ENCODE measurements at regions not wholly inside any gene's neighbourhood (a gene's known extent, or its start where the extent isn't known, plus 50 kb on each side); places are given as distances from the start of the nearest gene placed in this dataset.

DNA sequence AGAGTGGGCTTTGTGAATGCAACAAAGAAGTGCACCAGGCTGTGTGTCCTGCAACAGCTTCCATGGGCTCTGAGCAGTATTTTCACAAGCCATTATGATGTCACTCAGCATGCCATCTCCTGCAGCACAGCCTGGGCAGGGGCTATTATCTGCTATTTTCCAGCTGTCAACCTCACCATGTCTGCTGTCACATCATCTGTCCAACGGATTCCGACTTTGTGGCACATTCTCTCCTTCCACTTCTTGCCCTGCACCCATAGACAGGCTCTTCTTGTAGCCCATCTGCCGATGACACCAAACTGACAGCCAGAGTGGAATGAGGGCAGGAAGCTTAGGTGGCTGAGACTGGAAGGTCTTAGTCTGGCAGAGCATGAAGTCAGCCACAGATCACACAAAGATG, 691.9 kb downstream of the NTRK3 start:
- WGBS (ENCODE audit: missing lambda C conversion rate), result 11% methylated on average over 3 of the region's 3 CpGs
- DNase-seq (ENCODE audit: low read depth in 1 of 2, low spot score in 1 of 2), result no peak
- no peaks in the 10 kb centered on the region for H3K4me1 ChIP-seq
- ChIA-PET POLR2A (no interaction called here), CTCF (no interaction called here)
- no peak overlapping the region for H3K4me3 ChIP-seq
- H3K27ac ChIP-seq, result no peak overlapping the region
- FAIRE-seq, result no peak
- no peak overlapping the region for H3K4me2 ChIP-seq
- no peak for TF ChIP-seq MAFK (IDR thresholded peaks at IDR 0.05; ENCODE audit: partially characterized antibody)
- TF ChIP-seq FOSL2 (IDR thresholded peaks at IDR 0.05), result no peak
- no peak for TF ChIP-seq FOSL2 (CRISPR knock-in tag; IDR thresholded peaks at IDR 0.05)
- no peak for ATAC-seq
- H3K9me3 ChIP-seq, result no peaks in the 10 kb centered on the region

DNA sequence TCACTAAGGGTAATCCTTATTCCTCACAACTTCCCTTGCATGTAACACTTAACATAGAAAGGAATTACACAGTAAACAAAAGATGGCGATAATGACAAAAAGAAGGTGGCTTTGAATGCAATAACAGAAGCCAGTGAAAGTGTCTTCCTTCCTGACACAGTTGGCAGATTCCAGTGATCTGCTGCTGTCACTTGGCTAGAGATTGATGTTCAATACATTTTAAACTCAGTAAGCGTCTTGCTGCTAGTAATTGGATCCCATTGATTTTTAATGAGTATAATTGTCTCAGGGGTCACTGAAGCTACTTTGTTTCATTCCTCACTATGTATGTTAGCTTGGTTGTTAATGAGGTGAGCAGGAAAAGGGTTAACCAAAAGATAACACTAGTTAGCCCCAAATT, 692.7 kb downstream of the NTRK3 start:
- POLR2A ChIA-PET, result no interaction called here
- TF ChIP-seq HOXA7 (CRISPR knock-in tag; IDR thresholded peaks at IDR 0.05) (no peak), FOSL2 (IDR thresholded peaks at IDR 0.05) (no peak), FOSL2 (CRISPR knock-in tag; IDR thresholded peaks at IDR 0.05) (no peak), CEBPB (IDR thresholded peaks at IDR 0.05) (no peak), CHD2 (IDR thresholded peaks at IDR 0.05; ENCODE audit: low read length, partially characterized antibody) (no peak), RFX5 (IDR thresholded peaks at IDR 0.05) (no peak), GATA3 (IDR thresholded peaks at IDR 0.05; ENCODE audit: borderline replicate concordance) (no peak), RNF2 (IDR thresholded peaks at IDR 0.05; ENCODE audit: borderline replicate concordance, low read depth) (no peak), POLR2AphosphoS2 (conservative IDR thresholded peaks at IDR 0.05; ENCODE audit: low read length) (no peak)
- TF ChIP-seq, protein P1, sequence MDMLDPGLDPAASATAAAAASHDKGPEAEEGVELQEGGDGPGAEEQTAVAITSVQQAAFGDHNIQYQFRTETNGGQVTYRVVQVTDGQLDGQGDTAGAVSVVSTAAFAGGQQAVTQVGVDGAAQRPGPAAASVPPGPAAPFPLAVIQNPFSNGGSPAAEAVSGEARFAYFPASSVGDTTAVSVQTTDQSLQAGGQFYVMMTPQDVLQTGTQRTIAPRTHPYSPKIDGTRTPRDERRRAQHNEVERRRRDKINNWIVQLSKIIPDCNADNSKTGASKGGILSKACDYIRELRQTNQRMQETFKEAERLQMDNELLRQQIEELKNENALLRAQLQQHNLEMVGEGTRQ (IDR thresholded peaks at IDR 0.05), result no peak
- TF ChIP-seq, protein P2, sequence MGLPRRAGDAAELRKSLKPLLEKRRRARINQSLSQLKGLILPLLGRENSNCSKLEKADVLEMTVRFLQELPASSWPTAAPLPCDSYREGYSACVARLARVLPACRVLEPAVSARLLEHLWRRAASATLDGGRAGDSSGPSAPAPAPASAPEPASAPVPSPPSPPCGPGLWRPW (IDR thresholded peaks at IDR 0.05), result no peak
- TF ChIP-seq, protein P3, sequence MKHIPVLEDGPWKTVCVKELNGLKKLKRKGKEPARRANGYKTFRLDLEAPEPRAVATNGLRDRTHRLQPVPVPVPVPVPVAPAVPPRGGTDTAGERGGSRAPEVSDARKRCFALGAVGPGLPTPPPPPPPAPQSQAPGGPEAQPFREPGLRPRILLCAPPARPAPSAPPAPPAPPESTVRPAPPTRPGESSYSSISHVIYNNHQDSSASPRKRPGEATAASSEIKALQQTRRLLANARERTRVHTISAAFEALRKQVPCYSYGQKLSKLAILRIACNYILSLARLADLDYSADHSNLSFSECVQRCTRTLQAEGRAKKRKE (CRISPR knock-in tag; IDR thresholded peaks at IDR 0.05; ENCODE audit: low read depth), result no peak
- TF ChIP-seq, protein P4, sequence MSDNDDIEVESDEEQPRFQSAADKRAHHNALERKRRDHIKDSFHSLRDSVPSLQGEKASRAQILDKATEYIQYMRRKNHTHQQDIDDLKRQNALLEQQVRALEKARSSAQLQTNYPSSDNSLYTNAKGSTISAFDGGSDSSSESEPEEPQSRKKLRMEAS (IDR thresholded peaks at IDR 0.05), result no peak
- Histone ChIP-seq H3K4me2 (no peak overlapping the region), H3K4me1 (no peaks in the 10 kb centered on the region), H3K27ac (no peak overlapping the region), H3K9me3 (no peaks in the 10 kb centered on the region), H3K4me3 (no peak overlapping the region)
- 24% methylated on average over 2 of the region's 2 CpGs for WGBS (ENCODE audit: missing lambda C conversion rate)
- no peak for ATAC-seq
- FAIRE-seq, result no peak
- no peak for DNase-seq (ENCODE audit: low read depth in 1 of 2, low spot score in 1 of 2)
- CTCF ChIA-PET, result no interaction called here

DNA sequence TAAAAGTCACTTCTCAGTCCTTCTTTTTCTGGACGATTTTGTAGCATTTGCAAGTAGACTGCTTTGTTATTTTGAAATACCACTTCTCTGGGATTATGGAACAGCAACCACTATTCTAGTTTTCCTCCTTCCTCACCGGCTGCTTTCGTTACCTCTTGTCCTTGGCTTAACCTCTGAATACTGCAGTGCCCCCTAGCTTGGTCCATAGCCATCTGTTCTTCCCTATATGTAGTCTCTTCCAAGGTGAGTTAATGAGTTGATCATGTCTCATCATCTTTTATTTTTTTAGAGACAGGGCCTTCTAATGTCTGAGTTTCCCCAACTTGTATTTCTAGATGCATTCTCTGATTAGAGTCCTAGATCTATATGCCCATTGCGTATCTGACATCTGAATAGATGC, 694.3 kb downstream of the NTRK3 start:
- 22% methylated on average over 4 of the region's 4 CpGs for WGBS (ENCODE audit: missing lambda C conversion rate)
- CTCF ChIA-PET, result no interaction called here
- POLR2A ChIA-PET, result no interaction called here
- no peak for DNase-seq (ENCODE audit: low read depth in 1 of 2, low spot score in 1 of 2)
- no peaks in the 10 kb centered on the region for H3K4me1 ChIP-seq
- FAIRE-seq, result no peak
- ATAC-seq, result no peak
- H3K4me2 ChIP-seq, result no peak overlapping the region
- H3K4me3 ChIP-seq, result no peak overlapping the region
- no peak overlapping the region for H3K27ac ChIP-seq
- H3K9me3 ChIP-seq, result no peaks in the 10 kb centered on the region
- no peak for TF ChIP-seq CBX2 (IDR thresholded peaks at IDR 0.05; ENCODE audit: borderline replicate concordance, low read depth)
- TF ChIP-seq BHLHE40 (IDR thresholded peaks at IDR 0.05; ENCODE audit: low read depth, low read length), result no peak
- no peak for TF ChIP-seq ZNF302 (CRISPR knock-in tag; IDR thresholded peaks at IDR 0.05)
- TF ChIP-seq, protein P5, sequence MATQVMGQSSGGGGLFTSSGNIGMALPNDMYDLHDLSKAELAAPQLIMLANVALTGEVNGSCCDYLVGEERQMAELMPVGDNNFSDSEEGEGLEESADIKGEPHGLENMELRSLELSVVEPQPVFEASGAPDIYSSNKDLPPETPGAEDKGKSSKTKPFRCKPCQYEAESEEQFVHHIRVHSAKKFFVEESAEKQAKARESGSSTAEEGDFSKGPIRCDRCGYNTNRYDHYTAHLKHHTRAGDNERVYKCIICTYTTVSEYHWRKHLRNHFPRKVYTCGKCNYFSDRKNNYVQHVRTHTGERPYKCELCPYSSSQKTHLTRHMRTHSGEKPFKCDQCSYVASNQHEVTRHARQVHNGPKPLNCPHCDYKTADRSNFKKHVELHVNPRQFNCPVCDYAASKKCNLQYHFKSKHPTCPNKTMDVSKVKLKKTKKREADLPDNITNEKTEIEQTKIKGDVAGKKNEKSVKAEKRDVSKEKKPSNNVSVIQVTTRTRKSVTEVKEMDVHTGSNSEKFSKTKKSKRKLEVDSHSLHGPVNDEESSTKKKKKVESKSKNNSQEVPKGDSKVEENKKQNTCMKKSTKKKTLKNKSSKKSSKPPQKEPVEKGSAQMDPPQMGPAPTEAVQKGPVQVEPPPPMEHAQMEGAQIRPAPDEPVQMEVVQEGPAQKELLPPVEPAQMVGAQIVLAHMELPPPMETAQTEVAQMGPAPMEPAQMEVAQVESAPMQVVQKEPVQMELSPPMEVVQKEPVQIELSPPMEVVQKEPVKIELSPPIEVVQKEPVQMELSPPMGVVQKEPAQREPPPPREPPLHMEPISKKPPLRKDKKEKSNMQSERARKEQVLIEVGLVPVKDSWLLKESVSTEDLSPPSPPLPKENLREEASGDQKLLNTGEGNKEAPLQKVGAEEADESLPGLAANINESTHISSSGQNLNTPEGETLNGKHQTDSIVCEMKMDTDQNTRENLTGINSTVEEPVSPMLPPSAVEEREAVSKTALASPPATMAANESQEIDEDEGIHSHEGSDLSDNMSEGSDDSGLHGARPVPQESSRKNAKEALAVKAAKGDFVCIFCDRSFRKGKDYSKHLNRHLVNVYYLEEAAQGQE (IDR thresholded peaks at IDR 0.05), result no peak
- TF ChIP-seq MYC (IDR thresholded peaks at IDR 0.05; ENCODE audit: borderline replicate concordance, low read length), result no peak
- no peak for TF ChIP-seq HOXA7 (CRISPR knock-in tag; IDR thresholded peaks at IDR 0.05)
- TF ChIP-seq RARB (CRISPR knock-in tag; IDR thresholded peaks at IDR 0.05), result no peak
- TF ChIP-seq, protein P6, sequence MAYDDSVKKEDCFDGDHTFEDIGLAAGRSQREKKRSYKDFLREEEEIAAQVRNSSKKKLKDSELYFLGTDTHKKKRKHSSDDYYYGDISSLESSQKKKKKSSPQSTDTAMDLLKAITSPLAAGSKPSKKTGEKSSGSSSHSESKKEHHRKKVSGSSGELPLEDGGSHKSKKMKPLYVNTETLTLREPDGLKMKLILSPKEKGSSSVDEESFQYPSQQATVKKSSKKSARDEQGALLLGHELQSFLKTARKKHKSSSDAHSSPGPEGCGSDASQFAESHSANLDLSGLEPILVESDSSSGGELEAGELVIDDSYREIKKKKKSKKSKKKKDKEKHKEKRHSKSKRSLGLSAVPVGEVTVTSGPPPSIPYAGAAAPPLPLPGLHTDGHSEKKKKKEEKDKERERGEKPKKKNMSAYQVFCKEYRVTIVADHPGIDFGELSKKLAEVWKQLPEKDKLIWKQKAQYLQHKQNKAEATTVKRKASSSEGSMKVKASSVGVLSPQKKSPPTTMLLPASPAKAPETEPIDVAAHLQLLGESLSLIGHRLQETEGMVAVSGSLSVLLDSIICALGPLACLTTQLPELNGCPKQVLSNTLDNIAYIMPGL (CRISPR knock-in tag; IDR thresholded peaks at IDR 0.05; ENCODE audit: borderline replicate concordance), result no peak
- no peak for TF ChIP-seq MAFK (IDR thresholded peaks at IDR 0.05; ENCODE audit: partially characterized antibody)
- no peak for TF ChIP-seq ZFP36 (IDR thresholded peaks at IDR 0.05; ENCODE audit: borderline replicate concordance, partially characterized antibody)
- TF ChIP-seq CHD4 (IDR thresholded peaks at IDR 0.05; ENCODE audit: borderline replicate concordance), result no peak
- TF ChIP-seq, protein P7, sequence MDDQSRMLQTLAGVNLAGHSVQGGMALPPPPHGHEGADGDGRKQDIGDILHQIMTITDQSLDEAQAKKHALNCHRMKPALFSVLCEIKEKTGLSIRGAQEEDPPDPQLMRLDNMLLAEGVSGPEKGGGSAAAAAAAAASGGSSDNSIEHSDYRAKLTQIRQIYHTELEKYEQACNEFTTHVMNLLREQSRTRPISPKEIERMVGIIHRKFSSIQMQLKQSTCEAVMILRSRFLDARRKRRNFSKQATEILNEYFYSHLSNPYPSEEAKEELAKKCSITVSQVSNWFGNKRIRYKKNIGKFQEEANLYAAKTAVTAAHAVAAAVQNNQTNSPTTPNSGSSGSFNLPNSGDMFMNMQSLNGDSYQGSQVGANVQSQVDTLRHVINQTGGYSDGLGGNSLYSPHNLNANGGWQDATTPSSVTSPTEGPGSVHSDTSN (IDR thresholded peaks at IDR 0.05), result no peak
- TF ChIP-seq ESRRA (IDR thresholded peaks at IDR 0.05; ENCODE audit: borderline replicate concordance, low read length), result no peak
- TF ChIP-seq NPAS2 (CRISPR knock-in tag; IDR thresholded peaks at IDR 0.05; ENCODE audit: borderline replicate concordance), result no peak
- TF ChIP-seq CEBPB (IDR thresholded peaks at IDR 0.05), result no peak
- no peak for TF ChIP-seq TFCP2L1 (CRISPR knock-in tag; IDR thresholded peaks at IDR 0.05)
- TF ChIP-seq RNF2 (IDR thresholded peaks at IDR 0.05; ENCODE audit: borderline replicate concordance, low read depth), result no peak
